ENCODE measurements at regions not wholly inside any gene's neighbourhood (a gene's known extent, or its start where the extent isn't known, plus 50 kb on each side); places are given as distances from the start of the nearest gene placed in this dataset.

DNA sequence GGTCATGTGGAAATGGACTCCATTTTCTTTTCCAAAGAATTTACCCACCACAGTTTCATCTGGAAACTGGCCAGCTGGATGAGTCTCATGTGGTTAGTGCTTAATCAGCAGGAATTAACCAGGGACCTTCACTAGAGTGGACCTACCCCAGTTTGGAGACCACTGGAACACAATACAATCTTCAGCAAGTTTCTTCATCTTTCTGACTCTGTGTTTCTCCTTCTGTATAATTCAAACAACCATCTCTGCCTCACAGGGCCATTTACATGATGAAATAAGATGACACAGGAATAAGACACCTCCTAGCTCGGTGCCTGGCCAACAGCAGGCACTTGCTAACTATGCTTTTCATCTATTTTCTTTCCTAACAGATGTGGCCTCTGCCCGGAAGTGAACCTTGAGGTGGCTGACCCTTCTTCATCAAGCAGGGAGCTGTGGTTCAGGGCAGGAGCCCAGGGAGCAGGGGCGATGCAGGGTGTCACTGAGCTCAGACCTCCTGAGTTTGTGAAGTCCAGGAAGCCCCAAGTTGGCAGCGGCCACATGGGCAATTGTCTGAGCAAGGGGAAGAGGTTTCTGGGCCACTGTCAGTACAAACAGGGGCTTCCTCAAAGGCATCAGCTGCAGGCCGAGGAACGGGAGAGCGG, 98.8 kb downstream of the SOD2 start:
- intact Hi-C loops (cut with micrococcal nuclease) = no loop called here
- H3K4me3 ChIP-seq (replicated peaks in 1 of 3; ENCODE audit: low read depth in 2 of 3, low read length in 3 of 3) = no peak overlapping the region
- H3K9me3 Mint-ChIP-seq = peaks cover 0 to 2% (median 0%) of the 10 kb centered on the region in 7 donors
- no peaks in the 10 kb centered on the region for H3K79me2 ChIP-seq (ENCODE audit: insufficient read depth, low read length)
- H3K9me3 ChIP-seq (replicated peaks in 1 of 2; ENCODE audit: control insufficient read depth in 1 of 2, insufficient read depth in 1 of 2, low read length in 2 of 2) = no peaks in the 10 kb centered on the region
- H3K4me1 ChIP-seq (ENCODE audit: control insufficient read depth in 1 of 2, insufficient read depth in 2 of 2, low read length in 2 of 2) = no peaks in the 10 kb centered on the region
- no peak for DNase-seq
- no peaks in the 10 kb centered on the region for H3K36me3 ChIP-seq (replicated peaks in 1 of 2; ENCODE audit: control insufficient read depth in 1 of 2, insufficient read depth in 2 of 2, low read length in 2 of 2)
- H3K27ac ChIP-seq (ENCODE audit: low read depth in 1 of 2, low read length in 2 of 2) = no peak overlapping the region
- H4K20me1 ChIP-seq (ENCODE audit: insufficient read depth, low read length) = no peaks in the 10 kb centered on the region
- 89% methylated on average over 6 of the region's 7 CpGs for WGBS (ENCODE audit: insufficient coverage)
- H3K9ac ChIP-seq (ENCODE audit: insufficient read depth, low read length, poor library complexity, severe bottlenecking) = no peak overlapping the region
- H3K27me3 ChIP-seq (ENCODE audit: control insufficient read depth in 2 of 2, insufficient read depth in 2 of 2, low read length in 2 of 2) = no peaks in the 10 kb centered on the region
- no peak for TF ChIP-seq CTCF (IDR thresholded peaks at IDR 0.05)
- peaks cover 2 to 3% (median 2%) of the 10 kb centered on the region in 3 donors for H3K27me3 Mint-ChIP-seq (ENCODE audit: low read depth in 3 of 3)
- no peaks in the 10 kb centered on the region for H3K36me3 Mint-ChIP-seq
- no peaks in the 10 kb centered on the region for H3K4me1 Mint-ChIP-seq
- no peak overlapping the region for H2AFZ ChIP-seq (ENCODE audit: insufficient read depth, low read depth, low read length, poor library complexity, severe bottlenecking)
- peak overlapping the region in 1 of 7 donors; percentile 65 for H3K27ac Mint-ChIP-seq
- H3K4me2 ChIP-seq (replicated peaks; ENCODE audit: extremely low read depth, low read length, poor library complexity, severe bottlenecking) = no peak overlapping the region
- H3K4me3 Mint-ChIP-seq = no peak overlapping the region

DNA sequence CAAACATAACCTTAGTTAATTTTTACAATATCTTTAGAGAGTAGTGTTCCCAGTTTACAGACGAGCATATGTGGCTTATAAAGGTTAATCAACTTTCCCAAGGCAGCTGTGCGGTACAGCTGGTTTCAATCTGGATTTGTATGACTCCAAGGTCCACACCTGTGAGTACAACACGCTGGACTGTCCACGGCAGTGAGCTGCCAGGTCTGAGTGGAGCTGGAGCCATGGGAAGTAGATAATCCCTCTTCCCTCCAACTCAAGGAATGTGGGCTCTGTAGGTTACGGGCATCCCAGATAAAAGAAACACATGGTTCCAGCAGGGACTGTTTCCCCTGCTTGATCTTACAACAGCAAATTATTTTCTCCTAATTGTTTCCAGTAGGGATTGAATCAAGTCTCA, 102.2 kb downstream of the SOD2 start:
- Histone ChIP-seq H3K27me3 (ENCODE audit: control insufficient read depth in 2 of 2, insufficient read depth in 2 of 2, low read length in 2 of 2) (no peaks in the 10 kb centered on the region), H3K4me2 (replicated peaks; ENCODE audit: extremely low read depth, low read length, poor library complexity, severe bottlenecking) (no peak overlapping the region), H3K36me3 (replicated peaks in 1 of 2; ENCODE audit: control insufficient read depth in 1 of 2, insufficient read depth in 2 of 2, low read length in 2 of 2) (no peaks in the 10 kb centered on the region), H3K4me1 (ENCODE audit: control insufficient read depth in 1 of 2, insufficient read depth in 2 of 2, low read length in 2 of 2) (no peaks in the 10 kb centered on the region), H3K27ac (ENCODE audit: low read depth in 1 of 2, low read length in 2 of 2) (no peak overlapping the region), H3K9ac (ENCODE audit: insufficient read depth, low read length, poor library complexity, severe bottlenecking) (no peak overlapping the region), H2AFZ (ENCODE audit: insufficient read depth, low read depth, low read length, poor library complexity, severe bottlenecking) (no peak overlapping the region), H3K9me3 (replicated peaks in 1 of 2; ENCODE audit: control insufficient read depth in 1 of 2, insufficient read depth in 1 of 2, low read length in 2 of 2) (no peaks in the 10 kb centered on the region), H3K79me2 (ENCODE audit: insufficient read depth, low read length) (no peaks in the 10 kb centered on the region), H3K4me3 (replicated peaks in 1 of 3; ENCODE audit: low read depth in 2 of 3, low read length in 3 of 3) (no peak overlapping the region), H4K20me1 (ENCODE audit: insufficient read depth, low read length) (no peaks in the 10 kb centered on the region)
- intact Hi-C loops (cut with micrococcal nuclease) = no loop called here
- Mint-ChIP-seq H3K4me3 (no peak overlapping the region), H3K4me1 (no peaks in the 10 kb centered on the region), H3K27me3 (ENCODE audit: low read depth in 3 of 3) (peaks cover 2 to 5% (median 5%) of the 10 kb centered on the region in 3 donors), H3K27ac (peak overlapping the region in 1 of 7 donors; percentile 50), H3K9me3 (peaks cover 0 to 4% (median 2%) of the 10 kb centered on the region in 7 donors), H3K36me3 (no peaks in the 10 kb centered on the region)
- no peak for DNase-seq
- 93% methylated on average over 2 of the region's 5 CpGs for WGBS (ENCODE audit: insufficient coverage)
- TF ChIP-seq CTCF (IDR thresholded peaks at IDR 0.05) = no peak

Measured in CD14-positive monocyte (primary cell).